Endothelial cell of umbilical vein (primary cell): ENCODE measurements at regions not wholly inside any gene's neighbourhood (a gene's known extent, or its start where the extent isn't known, plus 50 kb on each side); places are given as distances from the start of the nearest gene placed in this dataset.

Experiments used
- BruUV-seq: library from RNA; stranded (reverse); fragments of 400-500 nt; replicated peaks from 2 replicates; lab custom pipeline; 2021; lab: Mats Ljungman, UMichigan
- CTCF ChIA-PET: fragments of 300-600, 350-600 bp; sonication (Branson Sonifier 250); formaldehyde crosslinking; loops from one replicate; lab custom pipeline; 2021; ENCODE audit warnings: antibody characterized with exemption, inconsistent platforms; lab: Charles Lee
- POLR2A ChIA-PET: fragments of 300-600, 350-600 bp; sonication (Branson Sonifier 250); formaldehyde crosslinking; loops from one replicate; lab custom pipeline; 2021; ENCODE audit warnings: antibody characterized with exemption, inconsistent platforms; lab: Charles Lee
- DNase-seq: peaks from one replicate; pipeline ENCODE4 v3.0.0-alpha.2; 2011; ENCODE audit warnings: low read depth, low spot score
- FAIRE-seq: peaks from 2 replicates; lab custom pipeline; 2011; peaks lifted over from hg19 to GRCh38; lab: Jason Lieb, UNC
- H2AFZ ChIP-seq: 2 replicates; pipeline ENCODE4 v1.6.0; 2012; ENCODE audit warnings: low read depth, low read length, control low read depth, inconsistent platforms
- H3K27ac ChIP-seq: 2 replicates; pipeline ENCODE4 v1.5.1; 2011; ENCODE audit warnings: low read depth, mild to moderate bottlenecking, control low read depth, low read length, moderate library complexity; ENCODE audit not compliant: insufficient read depth
- H3K27me3 ChIP-seq, 2 experiments: 2 replicates each; pipeline versions ENCODE4 v1.6.0 to v1.6.1; 2011; ENCODE audit warnings: low read length in 2 of 2, mixed read lengths in 1 of 2; ENCODE audit not compliant: control insufficient read depth in 2 of 2, insufficient read depth in 2 of 2
- H3K36me3 ChIP-seq, 2 experiments: 2 replicates in 1 of 2; 3 replicates in 1 of 2; pipeline ENCODE4 v1.5.1; 2011; ENCODE audit warnings: low read length in 2 of 2, mild to moderate bottlenecking in 1 of 2, moderate library complexity in 1 of 2; ENCODE audit not compliant: control insufficient read depth in 2 of 2, insufficient read depth in 2 of 2; ENCODE audit errors: extremely low read depth in 1 of 2
- H3K4me1 ChIP-seq: 3 replicates; pipeline ENCODE4 v1.5.1; 2011; ENCODE audit warnings: mild to moderate bottlenecking, low read length; ENCODE audit not compliant: control insufficient read depth, insufficient read depth; ENCODE audit errors: extremely low read depth
- H3K4me2 ChIP-seq: 2 replicates; pipeline ENCODE4 v1.6.1; 2011; ENCODE audit warnings: low read length, control low read depth, mixed read lengths; ENCODE audit not compliant: insufficient read depth
- H3K4me3 ChIP-seq, 3 experiments: fragments of 200-600 bp in 1 of 3; sonication (generic), shearing (Covaris generic) in 1 of 3; replicated peaks in 1 of 3; 2 replicates each; pipeline ENCODE4 v1.5.1; 2011 to 2016; ENCODE audit warnings: control low read depth in 3 of 3, low read length in 3 of 3, mild to moderate bottlenecking in 2 of 3, inconsistent platforms in 1 of 3, low read depth in 1 of 3, moderate library complexity in 1 of 3; ENCODE audit not compliant: insufficient read depth in 1 of 3
- H3K79me2 ChIP-seq: 2 replicates; pipeline ENCODE4 v1.6.0; 2012; ENCODE audit warnings: low read length, inconsistent platforms; ENCODE audit not compliant: control insufficient read depth, insufficient read depth
- H3K9ac ChIP-seq: replicated peaks from 2 replicates; pipeline ENCODE3; 2011; ENCODE audit warnings: low read length, control low read depth; ENCODE audit not compliant: insufficient read depth; ENCODE audit errors: extremely low read depth
- H3K9me1 ChIP-seq: replicated peaks from 3 replicates; pipeline ENCODE4 v1.6.0; 2011; ENCODE audit warnings: mild to moderate bottlenecking, low read length; ENCODE audit not compliant: control insufficient read depth, insufficient read depth; ENCODE audit errors: extremely low read depth
- H3K9me3 ChIP-seq: replicated peaks from 2 replicates; pipeline ENCODE4 v1.5.1; 2012; ENCODE audit warnings: low read length, inconsistent platforms; ENCODE audit not compliant: control insufficient read depth, insufficient read depth
- H4K20me1 ChIP-seq: replicated peaks from 2 replicates; pipeline ENCODE3; 2011; ENCODE audit warnings: mild to moderate bottlenecking, low read length; ENCODE audit not compliant: control insufficient read depth, insufficient read depth; ENCODE audit errors: extremely low read depth
- EZH2 ChIP-seq: IDR thresholded peaks from 2 replicates; pipeline ENCODE4 v1.6.1; 2012; ENCODE audit warnings: borderline replicate concordance, low read depth, mild to moderate bottlenecking, moderate library complexity, low read length, inconsistent platforms; ENCODE audit not compliant: severe bottlenecking
- FOS ChIP-seq: IDR thresholded peaks from 2 replicates; pipeline ENCODE4 v1.6.1; 2011; ENCODE audit warnings: mild to moderate bottlenecking, low read length, moderate library complexity, borderline replicate concordance; ENCODE audit not compliant: insufficient read depth
- GATA2 ChIP-seq: IDR thresholded peaks from 2 replicates; pipeline ENCODE4 v1.7.0; 2011; ENCODE audit warnings: low read depth, mild to moderate bottlenecking, moderate library complexity, mixed read lengths, low read length; ENCODE audit not compliant: insufficient read length, insufficient read depth
- JUN ChIP-seq: IDR thresholded peaks from 2 replicates; pipeline ENCODE4 v1.6.1; 2011; ENCODE audit warnings: borderline replicate concordance, low read depth; ENCODE audit not compliant: insufficient read length, insufficient read depth
- MAX ChIP-seq: IDR thresholded peaks from 2 replicates; pipeline ENCODE4 v1.6.1; 2011; ENCODE audit not compliant: insufficient read depth, insufficient read length
- MYC ChIP-seq: IDR thresholded peaks from one replicate; pipeline ENCODE4 v1.6.1; 2011; ENCODE audit warnings: mild to moderate bottlenecking, low read depth, low read length
- POLR2A ChIP-seq: IDR thresholded peaks from 2 replicates; pipeline ENCODE4 v1.6.1; 2012; ENCODE audit warnings: low read depth, mild to moderate bottlenecking, control low read depth, low read length
- POLR2AphosphoS5 ChIP-seq: IDR thresholded peaks from 2 replicates; pipeline ENCODE4 v1.6.1; 2012; ENCODE audit warnings: low read depth, mild to moderate bottlenecking, control low read depth, low read length, moderate library complexity; ENCODE audit not compliant: insufficient read depth
- dilution Hi-C: fragments of 300-500 bp; cut with MboI; formaldehyde crosslinking; loops from one replicate; pipeline ENCODE4 v1.15.0; 2019; ENCODE audit warnings: low sequenced_read_pairs; ENCODE audit not compliant: extremely low pct_ligation_motif_present
- intact Hi-C: fragments of 100-400 bp; cut with micrococcal nuclease; formaldehyde crosslinking; loops from one replicate; pipeline ENCODE4 v1.10.0; 2022
- TF ChIP-seq, protein P1 (sequence below), 2 donors: IDR thresholded peaks; 1 replicate in 1 of 2; 2 replicates in 1 of 2; pipeline ENCODE4 v1.5.1; 2011; ENCODE audit warnings: low read length in 2 of 2, mild to moderate bottlenecking in 2 of 2, moderate library complexity in 2 of 2, control low read depth in 1 of 2, inconsistent platforms in 1 of 2, low read depth in 1 of 2; ENCODE audit not compliant: insufficient read depth in 1 of 2; ENCODE audit errors: extremely low read depth in 1 of 2

DNA sequence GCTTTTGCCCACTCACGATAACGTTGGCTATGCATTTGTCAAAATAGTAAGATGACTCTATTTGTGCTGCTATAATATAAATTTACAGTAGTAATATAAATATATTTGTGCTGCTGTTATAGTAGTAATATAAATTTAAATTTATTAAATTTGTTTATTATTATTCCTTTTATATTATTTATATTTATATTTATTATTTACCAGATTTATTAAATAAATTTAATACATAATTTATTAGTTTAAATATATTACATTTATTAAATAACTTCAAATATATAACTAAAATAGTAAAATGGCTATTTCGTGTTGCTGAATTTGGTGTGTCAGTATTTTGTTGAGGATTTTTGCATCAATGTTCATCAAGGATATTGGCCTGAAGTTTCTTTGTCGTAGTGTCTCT lies 246.5 kb upstream of the FGF16 start:
- CTCF ChIA-PET = no interaction called here
- Histone ChIP-seq H3K9me1 (no peaks in the 10 kb centered on the region), H3K27me3 (no peaks in the 10 kb centered on the region), H2AFZ (no peak overlapping the region), H3K36me3 (no peaks in the 10 kb centered on the region), H3K79me2 (no peaks in the 10 kb centered on the region), H3K4me3 (no peak overlapping the region), H3K4me1 (no peaks in the 10 kb centered on the region), H3K9ac (no peak overlapping the region), H3K9me3 (no peaks in the 10 kb centered on the region), H4K20me1 (no peaks in the 10 kb centered on the region), H3K4me2 (no peak overlapping the region), H3K27ac (no peak overlapping the region)
- dilution Hi-C loops = no loop called here
- BruUV-seq = no TSS peak
- POLR2A ChIA-PET = no interaction called here
- DNase-seq (no peak), FAIRE-seq (no peak)
- intact Hi-C loops = no loop called here
- no peak for TF ChIP-seq JUN
- no peak for TF ChIP-seq EZH2
- no peak for TF ChIP-seq MYC
- no peak for TF ChIP-seq FOS
- TF ChIP-seq, protein P1, sequence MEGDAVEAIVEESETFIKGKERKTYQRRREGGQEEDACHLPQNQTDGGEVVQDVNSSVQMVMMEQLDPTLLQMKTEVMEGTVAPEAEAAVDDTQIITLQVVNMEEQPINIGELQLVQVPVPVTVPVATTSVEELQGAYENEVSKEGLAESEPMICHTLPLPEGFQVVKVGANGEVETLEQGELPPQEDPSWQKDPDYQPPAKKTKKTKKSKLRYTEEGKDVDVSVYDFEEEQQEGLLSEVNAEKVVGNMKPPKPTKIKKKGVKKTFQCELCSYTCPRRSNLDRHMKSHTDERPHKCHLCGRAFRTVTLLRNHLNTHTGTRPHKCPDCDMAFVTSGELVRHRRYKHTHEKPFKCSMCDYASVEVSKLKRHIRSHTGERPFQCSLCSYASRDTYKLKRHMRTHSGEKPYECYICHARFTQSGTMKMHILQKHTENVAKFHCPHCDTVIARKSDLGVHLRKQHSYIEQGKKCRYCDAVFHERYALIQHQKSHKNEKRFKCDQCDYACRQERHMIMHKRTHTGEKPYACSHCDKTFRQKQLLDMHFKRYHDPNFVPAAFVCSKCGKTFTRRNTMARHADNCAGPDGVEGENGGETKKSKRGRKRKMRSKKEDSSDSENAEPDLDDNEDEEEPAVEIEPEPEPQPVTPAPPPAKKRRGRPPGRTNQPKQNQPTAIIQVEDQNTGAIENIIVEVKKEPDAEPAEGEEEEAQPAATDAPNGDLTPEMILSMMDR (IDR thresholded peaks at IDR 0.05; ENCODE audit: extremely low read depth in 1 of 2, insufficient read depth in 1 of 2, low read depth in 1 of 2, low read length in 2 of 2) = no peak
- TF ChIP-seq MAX = no peak
- TF ChIP-seq POLR2AphosphoS5 = no peak
- TF ChIP-seq GATA2 = no peak
- no peak for TF ChIP-seq POLR2A
